GM19035 (cell line): ENCODE measurements at regions not wholly inside any gene's neighbourhood (a gene's known extent, or its start where the extent isn't known, plus 50 kb on each side); places are given as distances from the start of the nearest gene placed in this dataset.
"Not testable (repeated sequence)": the region's sequence is repeated elsewhere in the genome, so short reads cannot be mapped to it uniquely, and the experiment has no call there.

Experiments
- ATAC-seq: cut with Tn5 transposase; IDR thresholded peaks from one replicate; pipeline ENCODE4 v1.9.1; 2021; ENCODE audit not compliant: unreplicated experiment

- no peak for ATAC-seq
These were observed 145.2 kb downstream of the RAD51AP2 start for GRCh38 chr2:17373041-17373440.

DNA sequence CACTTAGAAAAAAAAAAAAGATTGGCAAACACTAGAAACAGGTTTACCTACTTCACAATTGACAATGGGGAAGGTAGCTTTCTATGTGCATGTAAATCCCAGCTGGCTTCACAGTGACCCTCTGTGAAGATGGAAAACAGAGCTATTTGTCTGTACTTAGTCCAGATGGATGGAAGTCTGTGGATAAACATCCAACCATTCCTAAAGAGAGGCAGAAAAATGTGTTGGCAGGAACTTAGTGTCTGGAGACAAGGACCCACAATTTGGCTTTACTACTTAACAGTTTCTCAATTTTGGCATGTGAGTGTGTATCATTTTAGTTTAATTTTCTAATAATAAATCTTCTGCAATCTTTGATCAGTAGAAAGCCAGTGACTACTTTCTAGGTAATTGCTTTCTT is 154.4 kb downstream of the RAD51AP2 start:
- ATAC-seq: no peak

DNA sequence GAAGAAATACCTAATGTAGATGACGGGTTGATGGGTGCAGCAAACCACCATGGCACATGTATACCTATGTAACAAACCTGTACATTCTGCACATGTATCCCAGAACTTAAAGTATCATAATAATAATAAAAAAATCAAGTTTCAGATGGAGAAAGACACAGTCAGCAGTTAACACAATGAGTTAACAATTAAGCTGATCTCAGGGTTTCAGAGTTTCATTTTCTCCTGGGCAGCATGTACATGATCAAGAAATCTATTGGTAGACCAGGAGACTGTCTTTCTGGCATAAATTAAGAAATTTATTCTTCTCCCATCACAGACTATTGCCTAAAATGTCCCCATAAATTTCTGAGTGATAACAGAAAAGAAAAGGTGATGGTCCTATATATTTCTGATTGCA is 155.3 kb downstream of the RAD51AP2 start:
- no peak for ATAC-seq

DNA sequence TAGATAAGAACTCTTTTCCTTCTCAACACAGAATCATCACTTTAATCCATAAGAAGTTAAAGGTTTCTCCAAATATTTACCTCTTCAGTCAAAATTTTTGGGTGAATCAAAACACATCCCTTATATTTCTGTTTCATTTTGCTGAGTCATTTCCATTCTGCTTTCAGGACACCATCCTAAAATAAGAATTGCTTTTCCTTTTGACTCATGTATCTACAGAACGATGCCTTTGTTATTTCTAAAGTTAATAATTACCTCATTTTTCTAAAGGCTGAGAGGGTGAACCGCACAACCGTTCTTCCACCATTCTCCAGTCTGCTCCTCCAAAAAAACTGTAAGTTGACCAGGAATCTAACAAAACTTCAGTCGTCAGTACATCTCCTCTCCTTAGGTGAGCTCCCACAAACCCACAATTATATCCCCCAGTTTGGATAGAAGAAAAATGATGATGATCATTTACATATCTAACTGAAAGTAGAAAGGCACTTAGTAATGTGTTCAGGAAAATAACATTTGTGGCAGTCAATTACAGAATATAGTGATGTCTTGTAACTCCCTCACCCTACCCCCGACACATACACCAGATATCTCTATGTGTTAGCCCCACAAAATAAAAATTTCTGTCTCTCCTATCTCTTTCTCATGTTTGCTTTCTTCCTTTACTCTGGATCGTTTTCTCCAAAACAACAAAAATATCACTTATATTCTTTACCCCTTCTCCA is 162.5 kb downstream of the RAD51AP2 start:
- peak; percentile 87 for ATAC-seq

GRCh38 chr2:17353263-17353662 is 165.0 kb downstream of the RAD51AP2 start:
- ATAC-seq: no peak

DNA sequence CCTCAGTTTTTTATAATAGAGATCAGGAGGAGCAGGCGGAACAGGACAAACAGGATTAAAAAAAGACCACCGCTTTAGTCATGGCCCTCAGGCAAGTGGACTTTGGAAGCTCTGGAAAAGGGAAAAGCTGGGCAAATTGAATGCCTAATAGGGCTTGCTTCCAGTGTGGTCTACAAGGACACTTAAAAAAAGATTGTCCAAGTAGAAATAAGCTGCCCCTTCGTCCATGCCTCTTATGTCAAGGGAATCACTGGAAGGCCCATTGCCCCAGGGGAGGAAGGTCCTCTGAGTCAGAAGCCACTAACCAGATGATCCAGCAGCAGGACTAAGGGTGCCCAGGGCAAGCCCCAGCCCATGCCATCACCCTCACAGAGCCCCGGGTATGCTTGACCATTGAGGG is 175.5 kb downstream of the RAD51AP2 start:
- ATAC-seq: not testable (repeated sequence)

- no peak for ATAC-seq
These were observed 180.7 kb downstream of the RAD51AP2 start for GRCh38 chr2:17337507-17337906.

DNA sequence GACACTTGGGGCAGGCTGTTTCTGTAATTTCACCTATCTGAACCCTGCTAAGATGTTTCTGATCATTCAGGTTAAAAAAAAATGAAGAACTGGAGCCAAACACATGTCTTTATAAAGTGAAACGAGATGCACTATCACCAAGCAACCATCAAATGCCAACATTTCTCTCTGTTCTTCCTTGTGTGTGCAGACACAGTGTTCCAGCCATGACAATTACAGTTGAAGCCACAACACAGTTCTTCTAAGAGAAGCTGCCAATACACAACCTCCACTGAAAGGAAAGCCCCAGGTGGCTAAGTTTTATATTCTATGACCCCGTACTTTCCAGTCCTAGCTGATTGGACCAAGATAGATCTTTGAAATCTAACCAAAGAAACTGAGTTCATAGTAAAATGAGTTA is 181.8 kb downstream of the RAD51AP2 start:
- ATAC-seq: no peak

- no peak for ATAC-seq
These were observed 183.9 kb downstream of the RAD51AP2 start for GRCh38 chr2:17334300-17334699.

- ATAC-seq: no peak
These were observed 186.6 kb downstream of the RAD51AP2 start for GRCh38 chr2:17331636-17332035.

- ATAC-seq: no peak
These were observed 190.1 kb downstream of the RAD51AP2 start for GRCh38 chr2:17328161-17328560.

DNA sequence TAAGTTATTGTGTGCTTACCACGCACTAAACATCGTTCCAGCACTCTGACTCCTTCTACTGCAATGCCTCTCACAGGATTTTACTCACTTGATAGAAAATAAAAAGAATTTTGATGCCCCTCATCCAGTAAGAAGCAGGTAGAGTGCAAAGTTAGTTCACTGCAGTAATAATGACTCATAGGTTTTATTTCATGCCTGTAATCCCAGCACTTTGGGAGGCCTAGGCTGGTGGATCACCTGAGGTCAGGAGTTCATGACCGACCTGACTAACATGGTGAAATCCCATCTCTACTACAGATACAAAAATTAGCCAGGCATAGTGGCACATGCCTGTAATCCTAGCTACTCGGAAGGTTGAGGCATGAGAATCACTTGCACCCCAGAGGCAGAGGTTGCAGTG is 190.6 kb downstream of the RAD51AP2 start:
- no peak for ATAC-seq

GRCh38 chr2:17326717-17327116 is 191.5 kb downstream of the RAD51AP2 start:
- ATAC-seq: no peak

GRCh38 chr2:17323697-17324096 is 194.5 kb downstream of the RAD51AP2 start:
- ATAC-seq: no peak

- ATAC-seq: no peak
These were observed 195.8 kb downstream of the RAD51AP2 start for GRCh38 chr2:17322461-17322860.

- no peak for ATAC-seq
These were observed 199.2 kb downstream of the RAD51AP2 start for GRCh38 chr2:17319090-17319489.

- no peak for ATAC-seq
These were observed 200.2 kb downstream of the RAD51AP2 start for GRCh38 chr2:17318013-17318412.

- ATAC-seq: no peak
These were observed 200.7 kb downstream of the RAD51AP2 start for GRCh38 chr2:17317439-17317976.

DNA sequence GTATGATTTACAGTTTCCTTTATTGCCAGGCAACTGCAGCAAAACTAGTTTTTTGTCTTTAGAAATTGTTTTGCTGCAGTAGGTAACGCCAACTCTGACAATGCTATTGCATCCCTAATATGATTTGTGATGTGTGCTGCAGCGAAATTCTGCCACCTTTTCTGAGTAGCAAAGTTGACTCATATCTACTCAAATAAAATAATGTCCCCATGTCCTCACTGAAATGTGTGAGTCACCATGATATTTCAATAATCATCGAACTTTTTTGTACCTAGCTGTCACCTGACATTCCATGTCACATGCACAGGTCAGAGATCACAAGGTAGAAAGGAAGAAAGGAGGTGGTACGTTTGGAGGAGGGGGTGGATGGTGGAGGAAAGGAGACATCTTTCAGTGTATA is 205.0 kb downstream of the RAD51AP2 start:
- no peak for ATAC-seq

GRCh38 chr2:17311771-17312511 is 206.3 kb downstream of the RAD51AP2 start:
- ATAC-seq: no peak

- ATAC-seq: no peak
These were observed 207.1 kb downstream of the RAD51AP2 start for GRCh38 chr2:17311106-17311619.

DNA sequence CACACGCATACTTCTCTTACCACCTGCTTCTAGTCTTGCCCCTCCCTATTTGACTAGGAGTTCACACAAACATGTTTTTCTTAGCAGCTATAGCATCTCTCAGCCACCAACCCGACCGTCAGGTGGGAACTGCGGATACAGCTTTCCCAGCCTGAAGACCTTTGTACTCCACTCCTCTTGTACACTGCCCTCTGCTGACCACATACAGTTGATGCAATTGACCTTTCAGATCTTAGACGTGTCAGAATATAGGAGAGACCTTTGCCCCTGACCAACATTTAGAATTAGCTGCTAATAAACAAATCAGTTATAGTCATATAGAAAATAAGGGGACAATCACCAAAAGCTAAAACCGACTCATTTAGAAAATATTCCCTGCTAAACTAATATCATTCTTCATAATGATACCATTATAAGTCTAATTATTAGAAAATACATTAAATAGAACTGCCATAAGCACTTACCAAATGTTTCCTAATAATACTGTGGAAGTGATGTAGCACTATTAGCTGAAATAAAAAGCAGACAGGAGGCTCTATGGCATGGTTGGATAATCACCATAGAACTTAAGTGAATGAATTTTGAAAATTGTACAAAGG is 208.4 kb downstream of the RAD51AP2 start:
- peak; percentile 81 for ATAC-seq
